ENCODE measurements at regions not wholly inside any gene's neighbourhood (a gene's known extent, or its start where the extent isn't known, plus 50 kb on each side); places are given as distances from the start of the nearest gene placed in this dataset.

DNA sequence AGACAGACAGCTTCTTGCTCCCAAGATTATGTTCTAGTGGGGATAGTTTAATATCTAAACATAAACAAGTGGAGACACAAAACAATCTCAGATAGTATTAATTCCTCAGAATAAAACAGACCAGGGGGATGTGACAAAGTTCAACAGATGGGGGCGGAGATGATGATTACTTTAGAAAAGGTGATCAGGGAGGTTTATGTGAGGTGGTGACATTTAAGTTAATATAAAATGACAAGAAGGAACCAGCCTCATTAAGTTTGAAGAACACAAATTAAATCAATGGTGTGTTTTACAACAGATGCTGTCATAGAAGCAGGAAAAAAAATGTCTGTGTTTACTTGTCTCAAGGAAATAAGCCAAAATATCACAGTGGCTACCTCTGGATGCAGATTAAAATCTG, 119.6 kb upstream of the HMHB1 start:
- no peak overlapping the region for H3K14ac ChIP-seq (ENCODE audit: insufficient read depth, low read length)
- H3K4me1 ChIP-seq (ENCODE audit: insufficient read depth, low read length), result no peaks in the 10 kb centered on the region
- no peaks in the 10 kb centered on the region for H3K27me3 ChIP-seq (ENCODE audit: insufficient read depth, low read length)
- no peak for DNase-seq
- H2BK120ac ChIP-seq (ENCODE audit: low read depth, low read length, poor library complexity, severe bottlenecking), result no peak overlapping the region
- no peak overlapping the region for H3K4me2 ChIP-seq (ENCODE audit: insufficient read depth, insufficient read length, low read length)
- Mint-ChIP-seq H3K9me3 (no peaks in the 10 kb centered on the region), H3K27me3 (ENCODE audit: low read depth) (no peaks in the 10 kb centered on the region; the same call in 1 of the 2 replicates), H3K27ac (no peak overlapping the region), H3K4me1 (no peaks in the 10 kb centered on the region), H3K36me3 (ENCODE audit: insufficient read depth in 1 of 3, low read depth in 3 of 3) (no peaks in the 10 kb centered on the region), H3K4me3 (no peak overlapping the region)
- H4K91ac ChIP-seq (ENCODE audit: insufficient read length, low read depth, low read length), result no peak overlapping the region
- H2BK5ac ChIP-seq (ENCODE audit: insufficient read length, low read length), result no peak overlapping the region
- no peak overlapping the region for H2AFZ ChIP-seq (ENCODE audit: low read length)
- TF ChIP-seq, protein P1, sequence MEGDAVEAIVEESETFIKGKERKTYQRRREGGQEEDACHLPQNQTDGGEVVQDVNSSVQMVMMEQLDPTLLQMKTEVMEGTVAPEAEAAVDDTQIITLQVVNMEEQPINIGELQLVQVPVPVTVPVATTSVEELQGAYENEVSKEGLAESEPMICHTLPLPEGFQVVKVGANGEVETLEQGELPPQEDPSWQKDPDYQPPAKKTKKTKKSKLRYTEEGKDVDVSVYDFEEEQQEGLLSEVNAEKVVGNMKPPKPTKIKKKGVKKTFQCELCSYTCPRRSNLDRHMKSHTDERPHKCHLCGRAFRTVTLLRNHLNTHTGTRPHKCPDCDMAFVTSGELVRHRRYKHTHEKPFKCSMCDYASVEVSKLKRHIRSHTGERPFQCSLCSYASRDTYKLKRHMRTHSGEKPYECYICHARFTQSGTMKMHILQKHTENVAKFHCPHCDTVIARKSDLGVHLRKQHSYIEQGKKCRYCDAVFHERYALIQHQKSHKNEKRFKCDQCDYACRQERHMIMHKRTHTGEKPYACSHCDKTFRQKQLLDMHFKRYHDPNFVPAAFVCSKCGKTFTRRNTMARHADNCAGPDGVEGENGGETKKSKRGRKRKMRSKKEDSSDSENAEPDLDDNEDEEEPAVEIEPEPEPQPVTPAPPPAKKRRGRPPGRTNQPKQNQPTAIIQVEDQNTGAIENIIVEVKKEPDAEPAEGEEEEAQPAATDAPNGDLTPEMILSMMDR (conservative IDR thresholded peaks at IDR 0.05), result no peak
- no peak overlapping the region for H3K56ac ChIP-seq (ENCODE audit: insufficient read length, low read depth, low read length)
- H3T11ph ChIP-seq (ENCODE audit: low read length), result no peak overlapping the region
- no peaks in the 10 kb centered on the region for H3K23me2 ChIP-seq (ENCODE audit: insufficient read length, low read depth, low read length, poor library complexity, severe bottlenecking)
- no peak overlapping the region for H4K5ac ChIP-seq (ENCODE audit: insufficient read length, low read depth, low read length)
- H4K8ac ChIP-seq (replicated peaks; ENCODE audit: insufficient read length, low read depth, low read length), result no peak overlapping the region
- no peak overlapping the region for H3K23ac ChIP-seq (ENCODE audit: insufficient read length, low read depth, low read length)
- no peak overlapping the region for H2BK20ac ChIP-seq (ENCODE audit: low read depth, low read length, poor library complexity, severe bottlenecking)
- H4K20me1 ChIP-seq (ENCODE audit: control insufficient read depth, insufficient read depth, insufficient read length), result no peaks in the 10 kb centered on the region
- no peak overlapping the region for H2BK15ac ChIP-seq (ENCODE audit: low read depth, low read length)
- H3K4ac ChIP-seq (ENCODE audit: low read depth, low read length), result no peak overlapping the region
- WGBS (ENCODE audit: extremely low coverage, insufficient read length, low lambda C conversion rate), result no CpG with 5 or more reads among the region's 1 CpG
- H3K18ac ChIP-seq (ENCODE audit: insufficient read length, low read depth, low read length), result no peak overlapping the region
- no peaks in the 10 kb centered on the region for H3K9me3 ChIP-seq (ENCODE audit: control insufficient read depth, low read depth, low read length)
- no peaks in the 10 kb centered on the region for H3K79me1 ChIP-seq (ENCODE audit: insufficient read depth, low read depth, low read length, poor library complexity, severe bottlenecking)
- H3K27ac ChIP-seq (ENCODE audit: insufficient read length, low read depth, low read length), result no peak overlapping the region
- no peak overlapping the region for H2BK12ac ChIP-seq (ENCODE audit: insufficient read length, low read depth, low read length)
- H3K79me2 ChIP-seq (ENCODE audit: insufficient read depth, low read length), result no peaks in the 10 kb centered on the region
- H2AK5ac ChIP-seq (ENCODE audit: insufficient read length, low read length), result no peak overlapping the region
- no peak overlapping the region for H3K9ac ChIP-seq (ENCODE audit: extremely low read depth, insufficient read length, low read length)

Data from H9 (cell line).